ENCODE measurements at regions not wholly inside any gene's neighbourhood (a gene's known extent, or its start where the extent isn't known, plus 50 kb on each side); places are given as distances from the start of the nearest gene placed in this dataset.

- no peak for DNase-seq
Measured at GRCh38 chr15:35783203-35783602, 237.2 kb upstream of the DPH6 start.

GRCh38 chr15:35784745-35785144, 238.8 kb upstream of the DPH6 start:
- no peak for DNase-seq

- no peak for DNase-seq
Measured at GRCh38 chr15:35810007-35810406, 264.0 kb upstream of the DPH6 start.

- no peak for DNase-seq
Measured at GRCh38 chr15:35813573-35813972, 267.6 kb upstream of the DPH6 start.

GRCh38 chr15:35818846-35819245, 272.9 kb upstream of the DPH6 start:
- no peak for DNase-seq

- DNase-seq, result no peak
Measured at GRCh38 chr15:35822153-35822552, 276.2 kb upstream of the DPH6 start.

- DNase-seq, result no peak
Measured at GRCh38 chr15:35827141-35827540, 281.2 kb upstream of the DPH6 start.

GRCh38 chr15:35827911-35828310, 281.9 kb upstream of the DPH6 start:
- DNase-seq, result no peak

GRCh38 chr15:35833581-35833980, 287.6 kb upstream of the DPH6 start:
- DNase-seq, result no peak

- DNase-seq, result no peak
Measured at GRCh38 chr15:35834216-35834830, 288.4 kb upstream of the DPH6 start.

GRCh38 chr15:35834866-35835265, 288.9 kb upstream of the DPH6 start:
- DNase-seq, result no peak

GRCh38 chr15:35838424-35839111, 292.6 kb upstream of the DPH6 start:
- DNase-seq, result no peak

GRCh38 chr15:35842631-35843030, 296.7 kb upstream of the DPH6 start:
- DNase-seq, result no peak

- no peak for DNase-seq
Measured at GRCh38 chr15:35843498-35843897, 297.5 kb upstream of the DPH6 start.

- no peak for DNase-seq
Measured at GRCh38 chr15:35850284-35850683, 304.3 kb upstream of the DPH6 start.

- no peak for DNase-seq
Measured at GRCh38 chr15:35851491-35851890, 305.5 kb upstream of the DPH6 start.

- DNase-seq, result no peak
Measured at GRCh38 chr15:35852818-35853624, 307.1 kb upstream of the DPH6 start.

GRCh38 chr15:35854316-35854715, 308.4 kb upstream of the DPH6 start:
- no peak for DNase-seq

- DNase-seq, result no peak
Measured at GRCh38 chr15:35857567-35858226, 311.7 kb upstream of the DPH6 start.

GRCh38 chr15:35858707-35859106, 312.7 kb upstream of the DPH6 start:
- no peak for DNase-seq

- DNase-seq, result no peak
Measured at GRCh38 chr15:35863655-35864054, 317.7 kb upstream of the DPH6 start.

GRCh38 chr15:35867356-35867755, 321.4 kb upstream of the DPH6 start:
- DNase-seq, result no peak

- DNase-seq, result no peak
Measured at GRCh38 chr15:35871282-35871681, 325.3 kb upstream of the DPH6 start.

- no peak for DNase-seq
Measured at GRCh38 chr15:35871812-35872211, 325.8 kb upstream of the DPH6 start.
